ENCODE measurements at regions not wholly inside any gene's neighbourhood (a gene's known extent, or its start where the extent isn't known, plus 50 kb on each side); places are given as distances from the start of the nearest gene placed in this dataset.
"Not testable (repeated sequence)": the region's sequence is repeated elsewhere in the genome, so short reads cannot be mapped to it uniquely, and the experiment has no call there.

GRCh38 chr5:104606258-104606829, 1043.8 kb upstream of the NUDT12 start:
- no peak for DNase-seq

DNA sequence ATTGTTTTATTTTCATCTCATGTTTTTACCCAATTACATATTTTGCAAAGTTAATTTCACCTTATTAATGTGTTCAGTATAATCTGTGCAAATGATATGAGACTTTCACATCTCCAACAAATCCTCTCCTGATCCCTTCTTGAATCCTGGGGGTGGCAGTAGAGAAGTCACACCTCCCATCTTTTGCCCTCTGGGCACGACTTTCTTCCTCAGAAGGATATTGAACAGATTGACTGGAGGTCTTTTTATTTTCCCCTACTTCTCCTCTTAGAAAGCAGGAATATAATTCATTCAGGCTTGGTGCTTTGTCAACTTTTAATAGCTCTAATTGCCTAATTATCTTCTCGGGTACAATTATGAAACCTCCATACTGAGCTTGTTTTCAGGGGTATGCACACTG, 1037.1 kb upstream of the NUDT12 start:
- no peak for DNase-seq

DNA sequence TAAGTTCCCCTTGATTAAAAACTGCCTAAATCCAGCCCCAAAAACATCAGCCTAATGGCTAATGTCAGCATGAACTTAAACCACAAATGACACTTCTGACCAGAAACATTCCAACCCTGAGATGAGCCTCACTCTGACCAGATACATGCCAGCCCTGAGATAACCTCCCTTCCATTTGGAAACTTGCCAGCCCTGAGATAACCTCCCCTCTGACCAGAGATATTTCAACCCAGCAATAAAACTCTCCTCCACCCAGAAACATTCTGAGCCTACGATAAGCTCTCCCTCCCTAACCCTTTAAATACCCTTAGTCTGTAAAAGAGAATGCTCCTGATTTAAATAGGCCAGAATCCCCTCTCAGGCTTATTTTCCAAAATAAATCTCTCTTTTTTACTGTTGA, 1035.7 kb upstream of the NUDT12 start:
- DNase-seq, result no peak

DNA sequence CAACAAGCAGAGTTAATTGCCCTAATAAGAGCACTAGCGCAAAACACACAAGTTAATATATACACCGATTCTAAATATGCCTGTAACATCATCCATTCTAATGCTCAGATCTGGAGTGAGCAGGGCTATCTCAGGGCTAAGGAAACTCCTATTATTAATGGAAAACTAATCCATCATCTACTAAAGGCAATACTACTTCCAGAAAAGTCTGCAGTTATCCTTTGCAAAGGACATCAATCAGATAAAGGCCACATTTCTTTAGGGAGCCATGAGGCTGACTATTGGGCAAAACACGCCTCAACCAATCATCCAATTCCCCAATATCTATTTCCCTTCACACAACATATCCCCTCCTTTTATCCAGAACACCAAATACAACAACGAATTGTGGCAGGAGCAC, 1032.3 kb upstream of the NUDT12 start:
- no peak for DNase-seq

- DNase-seq, result no peak
Measured at GRCh38 chr5:104576677-104577076, 1014.1 kb upstream of the NUDT12 start.

DNA sequence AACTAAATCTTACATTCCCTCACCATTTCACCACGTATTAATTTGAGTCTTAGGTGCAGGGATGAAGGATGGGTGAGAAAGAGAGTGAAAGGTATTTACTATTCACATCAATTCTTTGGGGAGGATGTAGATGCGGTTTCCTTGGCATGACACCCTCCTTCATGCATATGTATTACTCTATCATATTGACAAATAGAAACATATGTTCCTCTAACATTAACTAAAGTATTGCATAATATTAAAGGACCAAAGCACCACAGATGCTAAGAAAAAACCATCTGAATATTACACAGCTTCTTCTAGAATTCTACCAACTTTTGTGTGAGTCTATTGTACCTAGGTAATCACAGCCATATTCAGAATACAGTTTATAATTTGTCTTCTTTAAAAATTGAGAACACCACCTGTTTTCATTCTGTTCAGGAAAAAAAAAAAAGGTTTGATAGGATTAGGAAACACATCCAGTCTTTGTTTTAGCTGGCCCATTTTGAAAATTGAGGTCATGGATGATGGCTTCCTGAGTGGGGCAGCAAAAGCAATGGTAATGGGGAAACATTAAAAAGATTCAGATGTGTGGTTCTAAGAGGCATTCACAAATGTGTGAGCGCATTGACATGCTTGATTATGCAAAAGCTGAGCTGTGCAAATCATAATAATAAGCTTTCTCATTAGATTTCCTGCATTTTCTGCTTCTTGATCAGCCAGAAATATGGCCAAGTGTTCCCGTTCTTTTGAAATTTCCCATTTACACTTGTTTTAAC, 1011.5 kb upstream of the NUDT12 start:
- no peak for DNase-seq

DNA sequence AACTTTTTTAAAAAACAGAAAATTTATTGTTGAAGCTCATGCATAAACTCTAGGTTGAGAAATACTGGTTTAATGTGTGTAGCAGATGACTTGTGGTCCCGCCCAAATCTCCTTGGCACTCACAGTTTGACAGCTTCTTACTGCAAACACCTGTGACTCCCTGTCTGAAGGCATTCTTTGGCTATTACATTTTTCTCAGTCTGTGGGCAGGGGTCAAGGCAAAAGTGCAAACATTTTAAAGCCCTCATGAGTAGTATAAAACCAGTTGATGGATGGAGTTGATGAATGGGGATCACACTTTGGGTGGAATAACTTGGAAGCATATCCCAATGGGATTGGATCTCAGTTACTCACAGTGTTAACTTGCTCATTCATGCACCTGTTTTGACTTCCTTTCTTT, 1007.0 kb upstream of the NUDT12 start:
- DNase-seq, result no peak

DNA sequence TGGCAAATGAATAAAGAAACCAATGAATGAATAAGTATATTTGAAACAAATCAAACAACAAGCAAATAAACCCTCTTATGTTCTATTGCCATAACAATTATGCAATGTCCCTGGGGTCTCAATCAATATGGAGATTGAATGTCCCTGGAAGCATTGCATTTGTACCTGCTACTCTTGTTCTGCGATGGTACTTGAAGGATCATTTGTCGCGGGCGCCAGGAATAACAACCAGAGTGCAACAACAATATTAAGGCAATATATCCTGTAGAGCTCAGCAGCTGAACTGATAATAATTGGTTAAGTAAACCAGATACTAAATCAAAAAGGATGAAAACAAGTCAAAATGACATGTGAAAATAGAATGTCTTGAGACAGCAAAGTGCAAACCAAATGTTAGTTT, 1001.9 kb upstream of the NUDT12 start:
- DNase-seq, result no peak

GRCh38 chr5:104556957-104557356, 994.4 kb upstream of the NUDT12 start:
- DNase-seq, result no peak

- DNase-seq, result no peak
Measured at GRCh38 chr5:104551628-104552027, 989.0 kb upstream of the NUDT12 start.

DNA sequence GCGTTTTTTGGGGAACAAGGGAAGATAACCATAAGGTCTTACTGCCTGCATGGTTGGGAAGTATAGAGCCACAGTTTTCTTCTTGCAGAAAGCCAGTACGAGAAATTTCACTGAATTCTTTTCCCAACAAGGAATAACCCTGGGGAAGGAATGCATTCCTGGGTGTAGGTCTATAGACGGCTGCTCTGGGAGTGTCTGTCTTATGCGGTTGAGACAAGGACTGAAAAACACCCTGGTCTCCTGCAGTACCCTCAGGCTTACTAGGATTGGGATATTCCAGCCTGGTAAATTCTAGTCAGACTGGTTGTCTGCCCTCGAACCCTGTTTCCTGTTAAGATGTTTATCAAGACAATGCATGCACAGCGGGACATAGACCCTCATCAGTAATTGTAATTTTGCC, 984.3 kb upstream of the NUDT12 start:
- DNase-seq, result not testable (repeated sequence)

- DNase-seq, result peak; percentile 75 to 90 (median 83)
Measured at GRCh38 chr5:104541141-104541785, 978.7 kb upstream of the NUDT12 start.

- peak; percentile 77 to 90 (median 80) for DNase-seq
Measured at GRCh38 chr5:104540448-104540847, 977.9 kb upstream of the NUDT12 start.

DNA sequence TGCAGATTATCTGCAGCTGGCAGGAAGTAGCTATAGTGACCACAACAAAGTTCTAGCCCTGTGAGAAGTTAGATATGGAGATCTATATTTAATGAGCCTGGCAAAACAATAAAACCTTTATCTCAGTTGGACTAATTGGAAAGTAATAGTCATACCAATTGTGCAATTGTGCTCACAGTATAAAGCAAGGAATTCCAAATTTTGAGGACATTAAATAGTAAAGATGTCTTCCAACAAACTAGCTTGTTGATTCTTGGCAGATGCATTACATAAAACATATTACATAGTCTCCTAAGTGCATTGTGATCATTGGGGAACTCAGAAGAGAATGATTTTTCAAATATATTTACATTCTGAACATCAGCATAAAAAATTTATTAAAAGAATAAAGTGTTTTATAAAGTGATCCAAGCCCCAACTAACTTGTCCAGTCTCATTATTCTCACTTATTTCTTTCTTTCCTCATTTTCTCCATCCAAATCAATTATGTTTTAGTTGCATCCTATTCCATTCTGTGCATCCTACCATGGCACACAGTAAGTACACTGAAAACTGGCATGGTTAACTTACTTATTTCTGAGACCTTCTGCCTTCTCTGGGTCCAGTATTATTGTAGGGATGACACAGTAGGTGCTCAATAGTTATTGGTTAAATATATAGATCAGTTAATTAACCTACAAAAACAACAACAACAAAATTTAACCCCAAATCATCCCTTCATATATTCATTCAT, 977.2 kb upstream of the NUDT12 start:
- peak; percentile 49 to 81 (median 50) for DNase-seq

GRCh38 chr5:104538734-104539133, 976.1 kb upstream of the NUDT12 start:
- DNase-seq, result peak in 1 of 3 donors; percentile 50

DNA sequence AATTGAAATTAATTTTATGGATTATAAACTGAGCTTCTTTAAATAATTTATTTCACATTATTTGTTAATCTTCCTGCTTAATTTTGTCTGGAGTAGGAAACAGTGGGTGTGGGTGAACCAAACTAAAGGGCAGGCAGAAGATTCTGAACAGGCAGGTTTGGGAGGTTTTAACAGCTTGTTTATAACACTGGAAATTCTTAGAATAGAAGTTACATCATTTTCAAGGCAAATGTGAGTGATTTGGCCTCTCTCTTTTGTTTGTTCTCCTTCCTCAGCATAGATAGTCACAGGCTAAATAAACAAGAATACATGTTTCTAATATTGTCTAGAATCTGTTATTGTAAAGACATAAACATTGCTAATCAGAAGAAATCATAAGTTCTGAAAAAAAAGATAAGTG, 970.9 kb upstream of the NUDT12 start:
- DNase-seq, result peak in 1 of 3 donors; percentile 16

DNA sequence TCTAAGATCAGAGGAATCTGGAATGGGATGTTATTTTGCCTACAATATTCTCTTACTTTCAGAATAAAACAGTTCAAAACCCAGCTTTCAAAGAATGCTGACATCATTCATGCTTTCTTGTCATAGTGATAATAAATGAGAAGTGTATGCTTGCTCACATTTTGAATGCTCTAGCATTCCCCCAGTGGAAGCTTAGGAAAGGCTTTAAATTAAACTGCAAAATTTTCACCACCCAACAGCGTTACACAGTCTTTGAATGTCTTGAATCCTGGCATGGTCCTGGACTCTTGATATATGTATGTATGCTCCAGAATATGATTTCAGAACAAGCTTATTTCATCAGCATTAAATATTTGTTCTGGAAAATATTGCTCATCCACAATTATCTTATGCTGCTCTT, 964.3 kb upstream of the NUDT12 start:
- peak in 1 of 3 donors; percentile 47 for DNase-seq

GRCh38 chr5:104513640-104514072, 951.1 kb upstream of the NUDT12 start:
- DNase-seq, result no peak

DNA sequence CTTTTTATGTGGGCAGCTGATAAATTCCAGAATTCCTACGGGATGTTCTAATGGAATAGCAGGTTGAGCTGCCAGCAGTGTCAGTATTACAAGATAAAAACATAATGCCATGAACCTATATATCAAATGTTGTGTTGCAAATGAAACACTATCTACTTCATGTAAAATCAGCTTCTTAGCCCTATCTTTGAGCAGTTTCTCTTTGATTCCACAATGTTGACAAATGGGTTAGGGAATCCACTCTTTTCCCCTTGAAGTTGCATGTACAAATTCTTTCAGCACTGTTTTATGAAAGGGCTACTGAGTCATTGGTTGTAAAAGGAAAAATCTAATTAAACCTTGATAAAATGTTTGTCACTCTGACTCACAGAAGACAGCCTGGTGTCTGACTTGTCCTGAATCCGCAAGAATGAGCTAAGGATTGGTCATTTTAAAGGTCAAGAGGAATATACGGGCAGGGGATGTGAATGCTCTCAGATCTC, 950.6 kb upstream of the NUDT12 start:
- peak in 1 of 3 donors; percentile 9 for DNase-seq

GRCh38 chr5:104512063-104512825, 949.7 kb upstream of the NUDT12 start:
- peak in 2 of 3 donors; percentile 13 to 42 for DNase-seq

DNA sequence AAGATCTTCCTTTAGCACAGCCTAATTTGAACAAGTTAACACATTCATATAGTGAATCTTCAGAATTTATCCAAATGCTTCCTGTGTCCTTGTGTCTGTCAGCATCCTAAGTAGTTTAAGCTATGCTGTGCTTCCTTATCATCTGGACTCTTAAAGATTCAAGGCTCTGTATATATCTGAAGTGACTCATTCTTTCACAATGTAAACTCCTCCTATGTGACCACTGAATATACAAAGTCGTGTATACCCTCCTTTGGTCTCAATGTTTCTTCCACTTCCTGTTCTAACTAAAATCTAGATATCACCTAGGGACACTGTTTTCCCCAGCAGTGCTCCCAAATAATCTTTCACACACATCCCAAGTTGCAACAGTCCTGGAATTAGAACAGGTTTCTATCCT, 935.7 kb upstream of the NUDT12 start:
- DNase-seq, result no peak
